B cell (primary cell): ENCODE measurements at regions not wholly inside any gene's neighbourhood (a gene's known extent, or its start where the extent isn't known, plus 50 kb on each side); places are given as distances from the start of the nearest gene placed in this dataset.

Source experiments
- ATAC-seq: fragments of 200-7000 bp; cut with Tn5 transposase; one replicate; pipeline ENCODE4 v1.10.0; 2021; ENCODE audit warnings: low read depth, mild to moderate bottlenecking, moderate number of reproducible peaks, moderate library complexity
- CTCF ChIA-PET: fragments of 350-600 bp; sonication (Branson Sonifier 250); formaldehyde crosslinking; loops from one replicate; lab custom pipeline; 2021; ENCODE audit warnings: antibody characterized with exemption, inconsistent platforms; lab: Charles Lee
- POLR2A ChIA-PET: fragments of 350-600 bp; sonication (Branson Sonifier 250); formaldehyde crosslinking; loops from one replicate; lab custom pipeline; 2021; ENCODE audit warnings: antibody characterized with exemption; lab: Charles Lee
- DNase-seq: peaks from one replicate; pipeline ENCODE4 v3.0.0; 2013
- H2AFZ ChIP-seq: 2 replicates; pipeline ENCODE4 v1.6.1; 2012; ENCODE audit warnings: mild to moderate bottlenecking, low read depth, low read length; ENCODE audit not compliant: insufficient read depth, poor library complexity, severe bottlenecking
- H3K27ac ChIP-seq, 2 donors: 1 replicate in 1 of 2; 2 replicates in 1 of 2; pipeline ENCODE4 v1.5.1; 2012 to 2013; ENCODE audit warnings: low read length in 2 of 2, mild to moderate bottlenecking in 2 of 2, moderate library complexity in 1 of 2
- H3K27me3 ChIP-seq, 4 experiments: fragments of 200-600 bp in 1 of 4; sonication (generic) in 1 of 4; replicated peaks in 1 of 4; 1 replicate in 2 of 4; 2 replicates in 2 of 4; pipeline versions ENCODE4 v1.6.1 to v1.7.0; 2013 to 2016; ENCODE audit warnings: low read length in 3 of 4, mild to moderate bottlenecking in 2 of 4, mixed read lengths in 1 of 4, moderate library complexity in 1 of 4; ENCODE audit not compliant: insufficient read depth in 4 of 4, control insufficient read depth in 3 of 4; ENCODE audit errors: control extremely low read depth in 1 of 4
- H3K36me3 ChIP-seq, 2 experiments: replicated peaks in 1 of 2; 1 replicate in 1 of 2; 2 replicates in 1 of 2; pipeline versions ENCODE4 v1.6.1 to v1.7.1; 2013; ENCODE audit warnings: low read length in 1 of 2; ENCODE audit not compliant: insufficient read depth in 2 of 2, control insufficient read depth in 1 of 2; ENCODE audit errors: control extremely low read depth in 1 of 2, extremely low read depth in 1 of 2
- H3K4me1 ChIP-seq, 2 donors: fragments of 200-600 bp in 1 of 2; sonication (generic) in 1 of 2; 1 replicate in 1 of 2; 2 replicates in 1 of 2; pipeline versions ENCODE4 v1.5.1 to v1.6.1; 2013 to 2017; ENCODE audit warnings: low read length in 2 of 2; ENCODE audit not compliant: control insufficient read depth in 2 of 2, insufficient read depth in 2 of 2
- H3K4me2 ChIP-seq: replicated peaks from 2 replicates; pipeline ENCODE3; 2012; ENCODE audit warnings: mild to moderate bottlenecking, low read depth, low read length; ENCODE audit not compliant: poor library complexity, severe bottlenecking
- H3K4me3 ChIP-seq, 5 experiments: fragments of 200-600 bp in 1 of 5; sonication (generic) in 1 of 5; 1 replicate in 3 of 5; 2 replicates in 2 of 5; pipeline versions ENCODE4 v1.5.1 to v1.7.0; 2011 to 2016; ENCODE audit warnings: low read length in 4 of 5, mild to moderate bottlenecking in 4 of 5, low read depth in 2 of 5, control low read depth in 1 of 5, moderate library complexity in 1 of 5; ENCODE audit not compliant: insufficient read depth in 1 of 5; ENCODE audit errors: control extremely low read depth in 1 of 5, extremely low read depth in 1 of 5
- H3K79me2 ChIP-seq: fragments of 200-600 bp; sonication (generic); one replicate; pipeline ENCODE4 v1.6.0; 2016; ENCODE audit warnings: low read length; ENCODE audit not compliant: control insufficient read depth, insufficient read depth
- H3K9ac ChIP-seq: fragments of 200-600 bp; sonication (generic); 2 replicates; pipeline ENCODE4 v1.6.1; 2017; ENCODE audit warnings: mild to moderate bottlenecking, low read length, moderate library complexity
- H3K9me3 ChIP-seq, 3 donors: one replicate each; pipeline versions ENCODE4 v1.6.1 to v1.7.1; 2013; ENCODE audit warnings: low read length in 2 of 3; ENCODE audit not compliant: control insufficient read depth in 2 of 3, insufficient read depth in 1 of 3; ENCODE audit errors: control extremely low read depth in 1 of 3
- H4K20me1 ChIP-seq: 2 replicates; pipeline ENCODE4 v1.6.0; 2012; ENCODE audit warnings: mild to moderate bottlenecking, low read length; ENCODE audit not compliant: insufficient read depth, control insufficient read depth, poor library complexity, severe bottlenecking
- H3K27ac Mint-ChIP-seq: one replicate; pipeline ENCODE4 v1.8.0; 2021; ENCODE audit warnings: mixed read lengths
- H3K27me3 Mint-ChIP-seq: one replicate; pipeline ENCODE4 v1.8.0; 2021; ENCODE audit warnings: mixed read lengths
- H3K4me1 Mint-ChIP-seq: one replicate; pipeline ENCODE4 v1.8.0; 2021; ENCODE audit warnings: mixed read lengths
- H3K4me3 Mint-ChIP-seq: one replicate; pipeline ENCODE4 v1.8.0; 2021; ENCODE audit warnings: mixed read lengths
- H3K9me3 Mint-ChIP-seq: one replicate; pipeline ENCODE4 v1.8.0; 2022; ENCODE audit warnings: mixed read lengths; ENCODE audit not compliant: insufficient read depth
- EZH2 ChIP-seq: IDR thresholded peaks from 2 replicates; pipeline ENCODE4 v1.6.1; 2012; ENCODE audit warnings: borderline replicate concordance, low read depth, mild to moderate bottlenecking, moderate library complexity, low read length; ENCODE audit not compliant: insufficient read depth, poor library complexity, severe bottlenecking
- WGBS: methylation state at CpG from one replicate; pipeline ENCODE4 v1.1.5; 2013; ENCODE audit warnings: missing lambda C conversion rate; ENCODE audit not compliant: insufficient coverage; 5-methylcytosine and 5-hydroxymethylcytosine counted together
- intact Hi-C: fragments of 100-400 bp; cut with micrococcal nuclease; formaldehyde crosslinking; loops from one replicate; pipeline ENCODE4 v1.10.0; 2022
- TF ChIP-seq, protein P1 (sequence below): fragments of 200-600 bp; IDR thresholded peaks from one replicate; pipeline ENCODE4 v1.8.0; 2022; ENCODE audit warnings: antibody characterized with exemption, mild to moderate bottlenecking

DNA sequence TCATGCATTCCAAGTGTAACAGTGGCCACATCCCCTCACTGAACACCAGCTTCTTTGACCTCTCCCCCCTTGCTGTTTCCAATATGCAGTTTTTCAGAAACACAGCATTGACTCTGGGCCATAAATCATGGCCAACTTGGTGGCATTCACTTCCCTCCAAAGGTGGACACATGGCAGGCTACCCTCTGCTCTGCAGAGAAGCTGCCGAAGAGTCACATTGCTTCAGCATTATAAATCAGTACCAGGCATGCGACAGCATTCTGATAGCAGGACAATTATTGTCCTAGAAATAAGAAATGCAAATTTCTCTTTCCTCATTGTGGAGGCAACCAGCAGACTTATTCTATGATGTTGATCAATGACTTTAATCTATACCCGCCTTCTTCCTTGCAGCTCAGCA is 475.4 kb upstream of the GHITM start:
- Histone ChIP-seq H4K20me1 (no peaks in the 10 kb centered on the region), H3K4me1 (no peaks in the 10 kb centered on the region), H3K4me3 (no peak overlapping the region), H3K9ac (no peak overlapping the region), H2AFZ (no peak overlapping the region), H3K4me2 (no peak overlapping the region), H3K9me3 (no peaks in the 10 kb centered on the region), H3K27ac (no peak overlapping the region), H3K27me3 (no peaks in the 10 kb centered on the region), H3K79me2 (no peaks in the 10 kb centered on the region), H3K36me3 (no peaks in the 10 kb centered on the region)
- Mint-ChIP-seq H3K27ac (no peak overlapping the region), H3K27me3 (no peaks in the 10 kb centered on the region), H3K4me3 (no peak overlapping the region), H3K9me3 (no peaks in the 10 kb centered on the region), H3K4me1 (no peaks in the 10 kb centered on the region)
- no peak for DNase-seq
- CTCF ChIA-PET = no interaction called here
- no peak for ATAC-seq
- WGBS = 86% methylated on average over 2 of the region's 3 CpGs
- POLR2A ChIA-PET = no interaction called here
- intact Hi-C loops = no loop called here
- no peak for TF ChIP-seq EZH2
- TF ChIP-seq, protein P1, sequence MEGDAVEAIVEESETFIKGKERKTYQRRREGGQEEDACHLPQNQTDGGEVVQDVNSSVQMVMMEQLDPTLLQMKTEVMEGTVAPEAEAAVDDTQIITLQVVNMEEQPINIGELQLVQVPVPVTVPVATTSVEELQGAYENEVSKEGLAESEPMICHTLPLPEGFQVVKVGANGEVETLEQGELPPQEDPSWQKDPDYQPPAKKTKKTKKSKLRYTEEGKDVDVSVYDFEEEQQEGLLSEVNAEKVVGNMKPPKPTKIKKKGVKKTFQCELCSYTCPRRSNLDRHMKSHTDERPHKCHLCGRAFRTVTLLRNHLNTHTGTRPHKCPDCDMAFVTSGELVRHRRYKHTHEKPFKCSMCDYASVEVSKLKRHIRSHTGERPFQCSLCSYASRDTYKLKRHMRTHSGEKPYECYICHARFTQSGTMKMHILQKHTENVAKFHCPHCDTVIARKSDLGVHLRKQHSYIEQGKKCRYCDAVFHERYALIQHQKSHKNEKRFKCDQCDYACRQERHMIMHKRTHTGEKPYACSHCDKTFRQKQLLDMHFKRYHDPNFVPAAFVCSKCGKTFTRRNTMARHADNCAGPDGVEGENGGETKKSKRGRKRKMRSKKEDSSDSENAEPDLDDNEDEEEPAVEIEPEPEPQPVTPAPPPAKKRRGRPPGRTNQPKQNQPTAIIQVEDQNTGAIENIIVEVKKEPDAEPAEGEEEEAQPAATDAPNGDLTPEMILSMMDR = no peak

DNA sequence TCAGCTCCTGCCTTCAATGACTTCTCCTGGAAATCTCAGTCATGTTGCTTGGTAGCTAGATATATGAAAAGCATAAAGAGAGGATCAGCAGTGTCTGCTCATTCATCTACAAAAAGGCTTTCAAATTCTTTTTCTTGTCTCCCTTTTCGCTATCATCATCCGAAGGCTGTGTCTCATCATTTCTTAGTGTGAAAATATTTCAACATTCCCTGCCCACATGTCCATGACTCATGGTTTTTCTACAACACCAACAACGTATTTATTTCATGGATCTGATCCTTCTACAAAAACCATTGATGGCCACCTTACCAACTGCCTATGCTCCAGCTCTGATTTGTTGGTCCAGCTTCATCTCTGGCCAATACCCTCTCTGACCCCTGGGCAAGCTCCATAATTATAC is 472.5 kb upstream of the GHITM start:
- POLR2A ChIA-PET = no interaction called here
- TF ChIP-seq EZH2 = no peak
- TF ChIP-seq, protein P1 = no peak
- Mint-ChIP-seq H3K27me3 (no peaks in the 10 kb centered on the region), H3K4me1 (no peaks in the 10 kb centered on the region), H3K4me3 (no peak overlapping the region), H3K27ac (no peak overlapping the region), H3K9me3 (no peaks in the 10 kb centered on the region)
- no peaks in the 10 kb centered on the region for H4K20me1 ChIP-seq
- no peak overlapping the region for H3K27ac ChIP-seq
- 93% methylated on average over 3 of the region's 3 CpGs for WGBS
- no peaks in the 10 kb centered on the region for H3K27me3 ChIP-seq
- intact Hi-C loops = no loop called here
- CTCF ChIA-PET = no interaction called here
- H3K9me3 ChIP-seq = no peaks in the 10 kb centered on the region
- no peaks in the 10 kb centered on the region for H3K4me1 ChIP-seq
- H3K4me3 ChIP-seq = no peak overlapping the region
- DNase-seq = no peak
- H3K36me3 ChIP-seq = no peaks in the 10 kb centered on the region
- H3K79me2 ChIP-seq = no peaks in the 10 kb centered on the region
- H2AFZ ChIP-seq = no peak overlapping the region
- ATAC-seq = no peak
- no peak overlapping the region for H3K4me2 ChIP-seq
- no peak overlapping the region for H3K9ac ChIP-seq
